Natural killer cell (primary cell): ENCODE measurements at regions not wholly inside any gene's neighbourhood (a gene's known extent, or its start where the extent isn't known, plus 50 kb on each side); places are given as distances from the start of the nearest gene placed in this dataset.
"Not testable (repeated sequence)": the region's sequence is repeated elsewhere in the genome, so short reads cannot be mapped to it uniquely, and the experiment has no call there.

Experiments used
- ATAC-seq, 3 donors: fragments of 150-1000 bp in 2 of 3; fragments of 200-7000 bp in 1 of 3; cut with Tn5 transposase; 1 replicate in 1 of 3; 2 replicates in 2 of 3; pipeline ENCODE4 v1.10.0; 2021; ENCODE audit warnings: mild to moderate bottlenecking in 2 of 3, moderate library complexity in 2 of 3
- DNase-seq, 2 donors: peaks; one replicate each; pipeline versions ENCODE4 v3.0.0 to v3.0.0-alpha.2; 2013 to 2021; ENCODE audit warnings: mixed read lengths in 1 of 2
- H3K27ac ChIP-seq: one replicate; pipeline ENCODE4 v1.5.1; 2013; ENCODE audit warnings: mild to moderate bottlenecking, low read length
- H3K27me3 ChIP-seq: one replicate; pipeline ENCODE4 v1.6.1; 2013; ENCODE audit warnings: low read length; ENCODE audit not compliant: control insufficient read depth, insufficient read depth
- H3K36me3 ChIP-seq: one replicate; pipeline ENCODE4 v1.6.1; 2013; ENCODE audit warnings: low read length; ENCODE audit not compliant: control insufficient read depth, insufficient read depth
- H3K4me1 ChIP-seq: one replicate; pipeline ENCODE4 v1.6.1; 2013; ENCODE audit warnings: low read length; ENCODE audit not compliant: control insufficient read depth, insufficient read depth
- H3K4me3 ChIP-seq: one replicate; pipeline ENCODE4 v1.5.1; 2013; ENCODE audit warnings: low read length
- H3K9me3 ChIP-seq: one replicate; pipeline ENCODE4 v1.6.1; 2013; ENCODE audit warnings: low read length; ENCODE audit not compliant: control insufficient read depth, insufficient read depth
- H3K27ac Mint-ChIP-seq, 2 donors: one replicate each; pipeline ENCODE4 v1.8.0; 2022; ENCODE audit warnings: mild to moderate bottlenecking in 2 of 2, mixed read lengths in 2 of 2, moderate library complexity in 1 of 2
- H3K27me3 Mint-ChIP-seq, 2 donors: one replicate each; pipeline ENCODE4 v1.8.0; 2022; ENCODE audit warnings: low read depth in 2 of 2, mixed read lengths in 2 of 2
- H3K36me3 Mint-ChIP-seq: one replicate; pipeline ENCODE4 v1.8.0; 2022; ENCODE audit warnings: mixed read lengths
- H3K4me1 Mint-ChIP-seq, 2 donors: one replicate each; pipeline ENCODE4 v1.8.0; 2022; ENCODE audit warnings: mixed read lengths in 2 of 2
- H3K4me3 Mint-ChIP-seq: one replicate; pipeline ENCODE4 v1.8.0; 2022; ENCODE audit warnings: mild to moderate bottlenecking, moderate library complexity, mixed read lengths
- H3K9me3 Mint-ChIP-seq, 2 donors: one replicate each; pipeline ENCODE4 v1.8.0; 2022; ENCODE audit warnings: mixed read lengths in 2 of 2
- WGBS: methylation state at CpG from one replicate; pipeline ENCODE4 v1.1.7; 2013; ENCODE audit warnings: missing lambda C conversion rate; ENCODE audit not compliant: insufficient coverage; 5-methylcytosine and 5-hydroxymethylcytosine counted together
- intact Hi-C: fragments of 100-400 bp; cut with micrococcal nuclease; formaldehyde crosslinking; loops from one replicate; pipeline ENCODE4 v1.14.2; 2022

- H3K4me1 ChIP-seq, H3K4me3 ChIP-seq, H3K27me3 ChIP-seq, ATAC-seq, H3K27ac Mint-ChIP-seq, DNase-seq, H3K36me3 Mint-ChIP-seq, H3K4me1 Mint-ChIP-seq, H3K4me3 Mint-ChIP-seq, H3K27ac ChIP-seq, H3K9me3 Mint-ChIP-seq, H3K36me3 ChIP-seq, intact Hi-C loops, H3K9me3 ChIP-seq: not testable (repeated sequence)
- H3K27me3 Mint-ChIP-seq: peaks cover 7 to 12% of the 10 kb centered on the region in 2 donors
Measured at GRCh38 chr7:65550444-65550809, 176.8 kb downstream of the ZNF92 start.

DNA sequence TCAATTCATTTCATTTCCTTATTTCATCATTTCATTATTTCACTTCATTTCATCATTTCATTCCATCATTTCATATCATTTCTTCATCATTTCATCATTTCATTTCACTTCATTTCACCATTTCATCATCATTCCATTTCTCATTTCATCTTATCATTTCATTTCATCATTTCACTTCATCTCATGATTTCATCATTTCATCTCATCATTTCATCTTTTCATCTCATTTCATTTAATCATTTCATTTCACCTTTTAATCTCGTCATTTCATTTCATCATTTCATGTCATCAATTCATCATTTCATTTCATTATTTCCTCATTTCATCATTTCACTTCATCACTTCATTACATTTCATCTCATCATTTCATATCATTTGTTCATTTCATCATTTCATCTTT lies 177.4 kb downstream of the ZNF92 start:
- H3K9me3 Mint-ChIP-seq, H3K27ac ChIP-seq, DNase-seq, H3K4me1 Mint-ChIP-seq, H3K4me3 ChIP-seq, H3K27ac Mint-ChIP-seq, H3K36me3 Mint-ChIP-seq, H3K36me3 ChIP-seq, H3K9me3 ChIP-seq, ATAC-seq, H3K4me3 Mint-ChIP-seq, H3K4me1 ChIP-seq, H3K27me3 ChIP-seq, intact Hi-C loops: not testable (repeated sequence)
- H3K27me3 Mint-ChIP-seq: peaks cover 7 to 12% of the 10 kb centered on the region in 2 donors
- WGBS: no CpG with 5 or more reads among the region's 1 CpG

DNA sequence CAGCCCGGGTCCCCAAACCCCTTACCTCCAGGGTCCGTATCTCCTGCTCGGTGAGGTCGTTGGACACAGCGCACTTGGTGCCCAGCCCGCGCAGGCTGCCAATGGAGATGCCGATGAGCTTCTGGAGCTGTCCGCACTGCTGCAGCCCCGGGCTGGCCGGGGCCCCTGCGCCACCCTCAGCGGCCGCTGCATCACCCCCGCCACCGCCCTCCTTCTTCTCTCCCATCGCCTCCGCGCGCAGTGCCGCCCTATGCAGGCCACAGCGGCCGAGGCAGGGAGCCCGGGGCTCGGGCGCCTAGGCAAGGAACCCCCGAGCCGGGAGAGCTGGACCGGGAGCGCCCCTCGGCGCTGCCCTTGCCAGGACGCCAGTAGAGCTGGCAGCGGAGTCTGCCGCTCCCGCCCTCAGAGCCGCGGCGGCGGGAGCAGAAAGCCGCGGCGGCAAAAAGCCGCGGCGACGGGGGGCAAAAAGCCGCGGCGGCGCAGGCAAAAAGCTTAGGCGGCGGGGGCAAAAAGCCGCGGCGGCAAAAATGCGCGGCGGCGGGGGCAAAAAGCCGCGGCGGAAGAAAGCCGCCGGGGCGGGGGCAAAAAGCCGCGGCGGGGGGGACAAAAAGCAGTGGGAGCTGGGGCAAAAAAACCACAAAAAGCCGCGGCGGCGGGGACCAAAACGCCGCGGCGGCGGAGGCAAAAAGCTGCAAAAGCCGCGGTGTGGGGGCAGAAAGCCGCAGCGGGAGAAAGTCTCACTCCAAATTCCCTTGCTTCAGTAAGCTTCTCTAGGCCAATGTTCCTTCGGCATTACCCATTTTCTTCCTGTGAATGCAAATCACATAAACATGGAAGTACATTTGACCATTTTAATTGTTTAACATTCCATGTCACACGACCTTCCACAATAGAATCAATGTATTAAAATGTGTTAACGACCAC lies 181.2 kb downstream of the ZNF92 start:
- DNase-seq, H3K27ac ChIP-seq, intact Hi-C loops, H3K36me3 Mint-ChIP-seq, H3K4me1 Mint-ChIP-seq, H3K4me3 Mint-ChIP-seq, H3K4me3 ChIP-seq, H3K27ac Mint-ChIP-seq, H3K9me3 Mint-ChIP-seq, H3K27me3 ChIP-seq, H3K9me3 ChIP-seq, H3K36me3 ChIP-seq, H3K4me1 ChIP-seq: not testable (repeated sequence)
- WGBS: no CpG with 5 or more reads among the region's 85 CpGs
- peaks cover 4 to 12% of the 10 kb centered on the region in 2 donors for H3K27me3 Mint-ChIP-seq
- peak in 1 of 3 donors; percentile 51 for ATAC-seq

DNA sequence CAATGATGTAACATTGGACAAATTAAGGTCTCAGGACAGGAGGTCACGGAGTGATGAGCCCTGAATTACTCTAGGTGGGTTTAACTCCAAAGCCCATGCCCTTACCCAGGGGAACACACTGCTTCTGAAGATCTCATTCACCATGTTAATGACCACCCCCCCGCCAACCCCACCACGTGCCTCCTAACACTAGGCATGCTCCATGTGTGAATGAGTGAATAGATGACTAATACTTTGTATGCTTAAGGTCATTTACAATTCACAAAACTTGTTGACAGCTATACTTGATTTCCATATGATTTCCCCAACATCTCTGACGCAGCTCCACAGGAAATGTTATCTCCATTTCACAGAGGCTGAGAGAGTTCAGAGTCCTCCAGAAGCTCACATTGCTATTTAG lies 184.9 kb downstream of the ZNF92 start:
- DNase-seq: peak in 1 of 2 donors; percentile 0

GRCh38 chr7:65561786-65562372 lies 188.2 kb downstream of the ZNF92 start:
- H3K27me3 ChIP-seq, H3K4me1 ChIP-seq, H3K27ac Mint-ChIP-seq, H3K4me3 ChIP-seq, H3K36me3 Mint-ChIP-seq, H3K27me3 Mint-ChIP-seq, DNase-seq, ATAC-seq, H3K27ac ChIP-seq, intact Hi-C loops, H3K4me3 Mint-ChIP-seq, H3K4me1 Mint-ChIP-seq, H3K9me3 ChIP-seq, H3K9me3 Mint-ChIP-seq, H3K36me3 ChIP-seq: not testable (repeated sequence)
- WGBS: 100% methylated on average over 1 of the region's 6 CpGs

More for the DNA sequence above, 184.9 kb downstream of the ZNF92 start:
- H3K4me1 Mint-ChIP-seq, H3K9me3 ChIP-seq, H3K4me3 ChIP-seq, H3K4me3 Mint-ChIP-seq, H3K27ac ChIP-seq, H3K4me1 ChIP-seq, H3K27me3 ChIP-seq, intact Hi-C loops, H3K36me3 Mint-ChIP-seq, H3K36me3 ChIP-seq, H3K9me3 Mint-ChIP-seq, H3K27me3 Mint-ChIP-seq, H3K27ac Mint-ChIP-seq: not testable (repeated sequence)
- no CpG with 5 or more reads among the region's 4 CpGs for WGBS
- peak in 1 of 3 donors; percentile 40 for ATAC-seq

DNA sequence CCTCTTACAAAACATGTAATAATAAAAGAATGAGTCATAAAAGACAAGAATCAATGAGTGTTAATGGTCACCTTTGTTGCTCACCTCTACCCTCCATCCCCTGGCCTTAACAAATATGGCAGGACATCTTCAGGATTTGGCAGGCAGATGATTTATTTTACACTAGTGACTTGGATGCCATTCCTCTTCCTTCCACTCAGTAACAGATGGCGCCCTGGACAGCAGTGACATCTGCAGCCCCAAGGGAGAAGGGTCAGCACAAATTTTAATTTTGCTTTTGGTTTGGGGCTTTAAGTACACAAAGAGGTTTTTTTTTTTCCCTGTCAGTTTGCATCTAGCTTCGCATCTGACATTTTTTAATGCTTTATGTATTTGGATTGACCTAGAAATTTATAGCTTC lies 188.9 kb downstream of the ZNF92 start:
- H3K36me3 Mint-ChIP-seq, H3K4me3 ChIP-seq, H3K4me1 ChIP-seq, intact Hi-C loops, H3K27ac ChIP-seq, H3K36me3 ChIP-seq, H3K27ac Mint-ChIP-seq, H3K4me3 Mint-ChIP-seq, H3K27me3 Mint-ChIP-seq, H3K9me3 Mint-ChIP-seq, H3K27me3 ChIP-seq, H3K4me1 Mint-ChIP-seq, H3K9me3 ChIP-seq, DNase-seq: not testable (repeated sequence)
- peak in 2 of 3 donors; percentile 61 to 64 for ATAC-seq
- 38% methylated on average over 1 of the region's 2 CpGs for WGBS

- ATAC-seq, H3K27ac Mint-ChIP-seq, intact Hi-C loops, H3K4me3 Mint-ChIP-seq, H3K9me3 ChIP-seq, H3K36me3 ChIP-seq, H3K4me1 Mint-ChIP-seq, H3K27me3 ChIP-seq, H3K27me3 Mint-ChIP-seq, H3K36me3 Mint-ChIP-seq, DNase-seq, H3K4me1 ChIP-seq, H3K27ac ChIP-seq, H3K9me3 Mint-ChIP-seq, H3K4me3 ChIP-seq: not testable (repeated sequence)
- WGBS: no CpG with 5 or more reads among the region's 1 CpG
Measured at GRCh38 chr7:65563333-65563732, 189.7 kb downstream of the ZNF92 start.

DNA sequence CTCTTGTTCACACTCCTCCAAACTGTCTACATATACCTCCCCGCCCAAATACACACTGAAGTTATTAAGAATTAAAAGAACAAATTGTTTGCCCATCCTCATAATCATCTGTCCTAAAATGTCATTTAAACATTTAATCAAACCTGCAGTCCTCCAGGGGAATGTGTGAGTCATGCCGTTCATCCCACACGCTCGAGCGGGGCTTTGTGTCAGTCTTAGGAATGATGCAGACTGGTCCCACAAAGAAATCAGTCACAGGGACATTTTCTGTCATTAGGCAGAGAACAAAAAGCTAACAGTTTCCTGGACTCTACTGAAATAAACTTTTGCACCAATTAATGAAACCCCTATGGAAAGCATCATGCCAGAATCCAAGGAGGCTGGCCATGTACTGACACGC lies 194.6 kb downstream of the ZNF92 start:
- H3K36me3 Mint-ChIP-seq, DNase-seq, H3K9me3 ChIP-seq, H3K4me1 Mint-ChIP-seq, ATAC-seq, H3K27me3 Mint-ChIP-seq, intact Hi-C loops, H3K36me3 ChIP-seq, H3K27ac ChIP-seq, H3K27ac Mint-ChIP-seq, H3K4me3 ChIP-seq, H3K4me1 ChIP-seq, H3K4me3 Mint-ChIP-seq, H3K9me3 Mint-ChIP-seq, H3K27me3 ChIP-seq: not testable (repeated sequence)
- WGBS: no CpG with 5 or more reads among the region's 6 CpGs
